ENCODE measurements at regions not wholly inside any gene's neighbourhood (a gene's known extent, or its start where the extent isn't known, plus 50 kb on each side); places are given as distances from the start of the nearest gene placed in this dataset.

- DNase-seq: no peak
Observed at GRCh38 chr4:123455360-123455759, 58.8 kb downstream of the SPRY1 start.

DNA sequence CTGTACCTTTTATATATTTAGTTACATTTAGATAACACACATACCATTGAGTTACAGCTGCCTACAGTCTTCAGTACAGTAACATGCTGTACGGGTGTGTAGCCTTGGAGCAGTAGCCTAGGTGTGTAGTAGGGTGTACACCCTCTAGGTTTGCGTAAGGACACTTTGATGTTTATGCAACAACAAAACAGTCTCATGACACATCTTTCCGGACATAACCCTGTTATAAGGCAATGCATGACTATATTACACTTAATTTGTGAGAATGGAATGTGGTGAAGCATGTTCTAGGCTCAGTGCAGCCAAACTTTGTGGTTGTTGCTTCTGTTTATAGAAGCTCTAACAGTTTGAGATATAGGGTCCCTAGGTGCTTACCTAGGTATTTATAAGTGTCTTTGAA lies 65.4 kb downstream of the SPRY1 start:
- DNase-seq: no peak

DNA sequence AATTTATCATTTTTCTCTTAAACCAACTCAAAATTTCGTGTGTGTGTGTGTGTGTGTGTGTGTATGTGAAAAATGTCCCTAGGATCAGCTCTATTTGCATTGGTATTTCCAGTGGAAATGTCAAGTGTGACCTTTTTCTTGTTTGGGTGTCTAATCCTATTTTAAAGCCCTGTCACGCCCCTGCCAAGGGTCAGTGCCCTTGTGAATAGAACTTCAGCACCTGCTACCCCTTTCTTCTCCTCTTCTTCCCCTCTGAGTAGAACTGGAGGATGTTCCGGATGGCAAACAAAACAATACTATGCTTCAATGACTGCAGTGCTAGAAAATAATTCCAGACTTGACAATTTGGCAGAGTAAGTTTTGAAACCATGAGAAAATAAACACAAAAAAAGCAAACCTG lies 67.3 kb downstream of the SPRY1 start:
- DNase-seq: no peak

- DNase-seq: no peak
Observed at GRCh38 chr4:123465416-123465815, 68.8 kb downstream of the SPRY1 start.

DNA sequence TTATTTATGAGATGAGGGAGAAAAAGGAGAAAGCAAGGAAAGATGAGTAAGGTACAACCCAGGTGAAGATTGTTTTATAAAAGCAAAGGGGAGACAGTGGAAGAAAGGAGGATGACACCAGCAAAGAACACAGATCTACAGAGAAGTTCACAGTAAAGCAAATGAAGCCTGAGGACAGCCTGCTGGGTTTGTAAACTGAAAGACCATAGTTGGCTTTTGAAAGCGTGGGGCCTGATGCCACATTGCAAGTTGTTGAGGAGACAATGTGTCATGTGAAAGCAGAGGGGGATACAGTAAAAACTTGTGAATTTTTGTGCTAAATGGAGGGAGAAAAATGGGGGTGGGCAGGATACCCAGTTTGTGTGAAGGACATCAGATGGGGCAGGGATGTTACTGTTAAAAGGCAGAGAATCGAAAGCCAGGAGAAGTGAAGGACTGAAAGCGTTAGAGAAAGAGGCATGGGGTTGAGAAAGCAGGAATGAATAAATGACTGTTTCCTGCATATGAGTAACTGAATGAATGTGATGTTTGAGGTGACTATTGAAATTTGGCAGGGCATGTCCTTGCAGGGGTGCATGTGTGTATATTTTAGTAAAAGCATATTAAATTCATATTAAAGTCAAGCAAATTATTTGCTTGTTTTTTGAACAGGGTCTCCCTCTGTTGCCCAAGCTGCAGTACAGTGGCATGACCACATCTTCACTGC lies 69.6 kb downstream of the SPRY1 start:
- DNase-seq: no peak

- no peak for DNase-seq
Observed at GRCh38 chr4:123468479-123469031, 72.0 kb downstream of the SPRY1 start.

DNA sequence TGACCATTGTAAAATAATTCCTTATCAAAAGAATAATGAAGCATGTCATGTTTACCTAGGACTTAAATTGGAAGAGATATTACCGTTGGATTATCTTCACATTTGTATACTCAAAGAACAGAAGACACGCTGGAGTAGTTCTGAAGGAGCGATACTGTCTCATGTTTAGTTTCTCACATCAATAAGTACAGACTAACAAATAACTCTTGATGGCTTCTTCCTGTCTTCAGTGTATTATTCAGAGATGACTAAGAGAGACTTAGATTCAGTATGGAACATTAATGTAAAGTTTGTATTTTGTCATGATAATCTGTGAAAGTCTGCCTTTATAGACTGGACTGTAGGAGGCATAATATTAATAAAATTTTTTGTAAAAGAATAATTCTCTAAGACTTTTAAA lies 72.7 kb downstream of the SPRY1 start:
- no peak for DNase-seq

DNA sequence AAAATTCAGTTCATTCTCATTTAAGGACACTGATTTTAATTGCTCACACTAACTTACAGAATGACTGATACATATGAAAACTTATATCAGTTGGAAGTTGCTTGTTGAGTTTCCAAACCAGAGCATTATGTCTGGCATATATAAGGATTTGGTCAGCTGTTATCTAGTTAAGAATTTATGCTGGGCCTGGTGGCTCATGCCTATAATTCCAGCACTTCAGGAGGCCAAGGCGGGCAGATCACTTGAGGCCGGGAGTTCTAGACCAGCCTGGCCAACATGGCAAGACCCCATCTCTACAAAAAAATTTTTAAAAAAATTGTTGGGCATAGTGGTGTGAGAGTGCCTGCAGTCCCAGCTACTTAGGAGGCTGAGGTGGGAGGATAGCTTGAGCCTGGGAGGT lies 73.1 kb downstream of the SPRY1 start:
- DNase-seq: no peak

GRCh38 chr4:123470640-123471039 lies 74.0 kb downstream of the SPRY1 start:
- DNase-seq: no peak

GRCh38 chr4:123471655-123472369 lies 75.2 kb downstream of the SPRY1 start:
- DNase-seq: no peak

DNA sequence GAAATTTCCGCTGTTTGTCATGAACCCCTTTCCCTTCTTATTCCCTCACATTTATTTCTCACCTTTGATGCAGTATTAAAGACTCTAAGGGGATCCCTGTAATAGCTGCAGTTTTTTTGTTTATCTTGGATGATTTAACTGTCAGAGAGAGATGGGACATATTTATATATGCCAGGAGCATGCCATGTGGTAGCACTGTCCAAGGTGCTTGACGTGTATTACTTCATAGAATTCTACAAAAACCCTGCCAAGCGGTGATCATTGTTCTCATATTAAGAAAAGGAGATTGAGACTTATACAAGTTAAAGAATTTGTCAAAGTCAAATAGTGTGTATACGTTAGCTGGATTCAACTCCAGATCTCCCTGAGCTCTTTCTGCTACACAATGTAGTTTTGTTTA lies 78.2 kb downstream of the SPRY1 start:
- no peak for DNase-seq

GRCh38 chr4:123476089-123476488 lies 79.5 kb downstream of the SPRY1 start:
- no peak for DNase-seq

DNA sequence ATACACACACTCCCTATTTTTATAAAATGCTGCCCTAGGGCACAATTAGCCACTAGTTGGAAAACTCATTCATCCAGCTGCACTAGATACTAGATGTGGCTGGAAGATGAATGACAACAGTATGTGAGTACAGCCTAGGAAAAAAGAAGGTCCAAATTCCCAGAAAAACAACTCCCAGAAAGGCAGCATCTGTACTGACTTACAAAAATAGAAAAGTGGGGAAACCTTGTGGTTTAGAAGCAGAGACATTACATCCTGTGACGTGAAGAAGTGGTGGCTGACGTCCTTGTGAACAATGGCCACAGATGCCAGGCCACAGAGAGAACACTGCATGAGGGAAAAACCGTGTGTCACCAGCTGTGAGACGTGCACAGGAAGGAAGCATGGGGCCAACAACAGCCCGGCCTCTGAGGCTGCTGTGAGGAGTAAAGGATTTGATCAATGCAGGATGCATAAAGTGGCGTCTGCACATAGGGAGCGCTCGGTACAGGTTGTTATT lies 81.2 kb downstream of the SPRY1 start:
- DNase-seq: no peak

- DNase-seq: no peak
Observed at GRCh38 chr4:123478859-123479345, 82.3 kb downstream of the SPRY1 start.

DNA sequence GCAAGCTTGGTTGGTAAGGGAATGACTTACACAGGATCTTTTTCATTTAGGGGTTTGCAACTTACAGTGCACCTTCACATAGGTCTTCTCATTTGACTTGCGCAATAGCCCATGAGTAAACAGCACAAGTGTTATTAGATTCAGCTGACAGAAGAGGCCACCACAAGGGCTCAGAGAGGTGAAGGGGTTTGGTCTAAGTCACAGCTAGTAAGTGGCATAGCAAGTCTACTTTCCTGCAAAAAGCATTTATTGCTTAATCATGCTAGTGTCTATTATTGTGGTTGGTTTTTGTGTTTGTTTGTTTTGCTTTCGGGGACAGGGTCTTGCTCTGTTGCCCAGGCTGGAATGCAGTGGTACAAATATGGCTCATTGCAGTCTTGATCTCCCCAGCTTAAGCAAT lies 83.3 kb downstream of the SPRY1 start:
- no peak for DNase-seq

DNA sequence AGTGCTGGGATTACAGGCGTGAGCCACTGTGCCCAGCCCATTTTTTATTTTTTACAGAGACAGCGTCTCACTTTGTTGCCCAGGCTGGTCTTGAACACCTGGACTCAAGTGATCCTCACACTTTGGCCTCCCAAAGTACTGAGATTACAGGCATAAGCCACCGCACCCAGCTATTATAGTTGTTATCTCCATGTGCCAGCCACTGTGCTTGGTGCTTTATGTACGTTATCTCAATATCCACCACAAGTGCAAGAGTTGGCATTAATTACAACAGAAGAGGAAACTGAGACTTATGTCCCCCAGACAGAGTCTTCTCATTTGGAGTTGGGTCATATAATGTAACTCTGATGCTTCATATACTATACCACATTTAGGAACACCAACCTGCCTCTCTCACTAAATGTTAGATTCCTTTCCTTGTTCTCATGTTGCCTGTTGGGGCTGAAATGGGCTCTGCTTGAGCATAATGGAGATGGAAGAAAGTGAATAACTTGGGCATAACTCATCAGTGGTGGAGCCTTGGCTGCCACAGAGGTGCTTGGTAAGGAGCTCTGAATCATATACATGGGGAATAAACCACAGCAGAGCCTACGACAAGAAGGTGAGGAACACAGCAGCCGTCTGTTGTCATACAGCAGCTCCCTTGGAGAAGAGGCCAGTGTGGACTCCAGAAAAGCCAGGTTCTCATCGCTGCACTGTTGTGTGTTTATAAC lies 84.3 kb downstream of the SPRY1 start:
- DNase-seq: no peak

DNA sequence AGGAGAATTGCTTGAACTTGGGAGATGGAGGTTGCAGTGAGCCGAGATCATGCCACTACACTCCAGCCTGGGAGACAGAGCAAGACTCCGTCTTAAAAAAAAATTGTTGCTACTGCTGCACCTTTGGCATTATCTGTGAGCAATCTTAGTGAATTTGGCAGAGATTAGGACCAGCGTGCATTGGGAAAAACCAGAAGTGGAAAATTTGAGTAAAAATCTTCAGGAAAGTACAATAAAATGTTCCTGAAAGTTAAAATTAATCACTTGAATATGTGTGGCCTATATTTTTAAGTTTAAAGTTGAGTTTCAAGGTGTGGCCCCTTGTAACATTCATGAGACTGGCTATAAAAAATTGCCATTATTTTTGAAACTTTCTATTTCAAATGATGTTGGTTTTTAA lies 85.1 kb downstream of the SPRY1 start:
- DNase-seq: no peak

- DNase-seq: peak; percentile 24
Observed at GRCh38 chr4:123484291-123484926, 87.8 kb downstream of the SPRY1 start.

DNA sequence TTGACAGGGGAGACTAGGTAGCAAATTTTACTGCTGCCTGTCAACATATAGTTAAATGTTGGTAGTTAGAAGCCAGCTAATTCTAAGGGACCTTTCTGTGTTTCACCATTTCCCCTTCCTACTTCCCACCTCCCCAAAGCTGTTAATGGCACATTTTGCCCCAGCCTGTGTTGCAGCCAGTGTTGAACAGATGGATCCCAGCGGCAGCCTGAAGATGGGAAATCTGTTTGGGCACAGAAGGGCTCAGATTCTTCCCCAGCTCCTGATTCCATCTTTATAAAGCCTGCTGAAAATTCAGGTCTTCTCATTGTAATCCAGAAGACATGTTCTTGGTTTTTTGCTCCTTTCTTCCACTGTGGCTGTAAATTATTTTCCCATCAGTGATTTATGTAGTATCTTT lies 89.0 kb downstream of the SPRY1 start:
- no peak for DNase-seq

DNA sequence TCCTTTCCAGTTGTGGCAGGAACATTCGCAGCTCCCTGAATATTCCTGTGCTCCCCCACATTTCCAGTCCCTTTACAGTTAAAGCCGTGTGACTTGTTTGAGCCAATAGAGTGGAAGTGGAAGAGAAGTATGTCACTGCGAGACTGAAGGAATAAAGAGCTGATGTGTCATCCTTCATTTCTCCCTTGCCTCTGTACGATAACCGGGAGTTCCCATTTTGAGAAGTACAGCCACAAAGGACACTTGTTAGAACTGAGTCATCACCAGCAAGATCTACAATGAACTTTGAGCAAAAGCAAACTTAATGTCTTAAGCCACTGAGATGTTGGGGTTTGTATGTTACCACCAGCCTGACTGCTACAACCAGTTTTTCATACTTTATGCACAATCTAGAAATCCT lies 92.3 kb downstream of the SPRY1 start:
- no peak for DNase-seq

GRCh38 chr4:123495530-123495929 lies 98.9 kb downstream of the SPRY1 start:
- no peak for DNase-seq

GRCh38 chr4:123496421-123496820 lies 99.8 kb downstream of the SPRY1 start:
- no peak for DNase-seq

DNA sequence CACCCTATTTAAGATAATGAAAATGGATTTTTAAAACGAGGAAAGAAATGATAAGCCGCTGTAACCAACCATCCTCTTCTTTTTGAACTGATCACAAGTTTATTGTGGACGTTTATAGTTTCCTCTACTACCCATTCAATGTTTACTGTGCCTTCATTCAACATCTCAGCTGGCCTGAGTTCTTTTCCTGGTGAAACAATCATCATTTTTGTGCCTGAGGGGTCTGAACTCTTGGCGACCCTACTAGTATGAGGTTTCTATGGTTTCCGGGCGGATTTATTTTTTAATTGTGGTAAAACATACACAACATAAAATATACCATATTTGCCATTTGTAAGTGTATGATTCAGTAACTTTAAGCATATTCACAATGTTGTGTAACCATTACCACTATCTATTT lies 100.7 kb downstream of the SPRY1 start:
- no peak for DNase-seq

All from NCI-H345 (cell line).